T-cell (primary cell): ENCODE measurements at regions not wholly inside any gene's neighbourhood (a gene's known extent, or its start where the extent isn't known, plus 50 kb on each side); places are given as distances from the start of the nearest gene placed in this dataset.

ENCODE experiments used
- ATAC-seq, 4 experiments: fragments of 200-7000 bp in 3 of 4; fragments of 150-1000 bp in 1 of 4; cut with Tn5 transposase; replicated peaks in 1 of 4; 1 replicate in 3 of 4; 2 replicates in 1 of 4; pipeline ENCODE4 v1.10.0; 2021; ENCODE audit warnings: moderate library complexity in 3 of 4, mild to moderate bottlenecking in 2 of 4, moderate number of reproducible peaks in 1 of 4
- CTCF ChIA-PET, 2 donors: fragments of 300-600 bp; sonication (Branson Sonifier 250); formaldehyde crosslinking; loops; one replicate each; lab custom pipeline; 2022; ENCODE audit warnings: antibody characterized with exemption in 2 of 2; lab: Charles Lee
- POLR2A ChIA-PET, 2 donors: fragments of 300-600 bp; sonication (Branson Sonifier 250); formaldehyde crosslinking; loops; one replicate each; lab custom pipeline; 2022; ENCODE audit warnings: antibody characterized with exemption in 2 of 2; lab: Charles Lee
- DNase-seq, 35 experiments: peaks; one replicate each; pipeline versions ENCODE4 v3.0.0 to v3.0.0-alpha.2; 2013 to 2023
- H3K27ac ChIP-seq: one replicate; pipeline ENCODE4 v1.5.1; 2013; ENCODE audit warnings: low read length
- H3K27me3 ChIP-seq, 2 experiments: replicated peaks in 1 of 2; 1 replicate in 1 of 2; 2 replicates in 1 of 2; pipeline versions ENCODE4 v1.6.1 to v1.7.0; 2013; ENCODE audit warnings: low read length in 1 of 2, mixed read lengths in 1 of 2; ENCODE audit not compliant: control insufficient read depth in 2 of 2, insufficient read depth in 2 of 2; ENCODE audit errors: extremely low read depth in 1 of 2
- H3K36me3 ChIP-seq, 2 donors: 1 replicate in 1 of 2; 2 replicates in 1 of 2; pipeline versions ENCODE4 v1.6.1 to v1.7.0; 2013; ENCODE audit warnings: low read length in 1 of 2; ENCODE audit not compliant: control insufficient read depth in 2 of 2, insufficient read depth in 1 of 2; ENCODE audit errors: extremely low read depth in 1 of 2
- H3K4me1 ChIP-seq, 2 experiments: 1 replicate in 1 of 2; 2 replicates in 1 of 2; pipeline versions ENCODE4 v1.6.1 to v1.7.0; 2013; ENCODE audit warnings: low read length in 2 of 2, mixed read lengths in 1 of 2; ENCODE audit not compliant: insufficient read depth in 2 of 2, control insufficient read depth in 1 of 2; ENCODE audit errors: extremely low read depth in 1 of 2
- H3K4me3 ChIP-seq, 2 donors: 1 replicate in 1 of 2; 2 replicates in 1 of 2; pipeline versions ENCODE4 v1.5.1 to v1.7.0; 2013; ENCODE audit warnings: mild to moderate bottlenecking in 2 of 2, low read length in 1 of 2, moderate library complexity in 1 of 2; ENCODE audit not compliant: control insufficient read depth in 1 of 2; ENCODE audit errors: extremely low read depth in 1 of 2
- H3K9me3 ChIP-seq: 2 replicates; pipeline ENCODE4 v1.7.0; 2013
- H3K27ac Mint-ChIP-seq, 2 donors: one replicate each; pipeline ENCODE4 v1.8.0; 2020 to 2021; ENCODE audit warnings: mild to moderate bottlenecking in 2 of 2, mixed read lengths in 2 of 2
- H3K27me3 Mint-ChIP-seq, 2 donors: one replicate each; pipeline ENCODE4 v1.8.0; 2021 to 2022; ENCODE audit warnings: mixed read lengths in 2 of 2
- H3K36me3 Mint-ChIP-seq: one replicate; pipeline ENCODE4 v1.8.0; 2021; ENCODE audit warnings: mixed read lengths
- H3K4me1 Mint-ChIP-seq, 3 donors: one replicate each; pipeline ENCODE4 v1.8.0; 2020 to 2022; ENCODE audit warnings: mixed read lengths in 3 of 3, mild to moderate bottlenecking in 1 of 3
- H3K4me3 Mint-ChIP-seq, 3 donors: one replicate each; pipeline ENCODE4 v1.8.0; 2020 to 2022; ENCODE audit warnings: mild to moderate bottlenecking in 3 of 3, mixed read lengths in 3 of 3, moderate library complexity in 3 of 3
- H3K9me3 Mint-ChIP-seq, 3 donors: one replicate each; pipeline ENCODE4 v1.8.0; 2020 to 2022; ENCODE audit warnings: mixed read lengths in 3 of 3
- WGBS: methylation state at CpG from one replicate; pipeline ENCODE4 v1.1.5; 2013; ENCODE audit warnings: missing lambda C conversion rate; ENCODE audit not compliant: insufficient coverage; 5-methylcytosine and 5-hydroxymethylcytosine counted together

DNA sequence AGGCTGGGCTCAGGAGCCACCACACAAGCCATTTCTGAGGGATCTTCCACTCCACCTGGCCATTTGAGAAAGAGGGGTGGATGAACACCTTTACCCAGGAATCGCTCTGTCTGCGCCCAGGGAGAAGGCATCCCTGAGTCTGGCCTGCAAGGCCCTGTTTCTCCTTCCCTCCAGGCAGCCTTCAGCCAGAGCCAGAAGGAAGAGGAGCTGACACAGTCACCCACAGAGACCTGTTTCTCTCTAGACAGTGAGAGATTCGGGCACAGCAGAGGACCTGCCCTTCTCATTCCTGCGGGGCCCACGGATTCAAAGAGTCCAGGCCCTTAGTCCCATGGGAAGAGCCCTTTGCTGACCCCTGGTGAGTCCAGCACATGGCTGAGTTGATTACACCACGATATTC, 127.5 kb upstream of the TNS3 start:
- H3K4me1 Mint-ChIP-seq, result no peaks in the 10 kb centered on the region
- H3K36me3 ChIP-seq, result no peaks in the 10 kb centered on the region
- DNase-seq, result no peak
- ChIA-PET POLR2A (no interaction called here), CTCF (no interaction called here)
- no peak overlapping the region for H3K4me3 Mint-ChIP-seq
- H3K27me3 Mint-ChIP-seq, result no peaks in the 10 kb centered on the region
- no peaks in the 10 kb centered on the region for H3K9me3 ChIP-seq
- H3K36me3 Mint-ChIP-seq, result no peaks in the 10 kb centered on the region
- H3K27me3 ChIP-seq, result peaks cover 0 to 10% of the 10 kb centered on the region in 2 experiments
- no peaks in the 10 kb centered on the region for H3K4me1 ChIP-seq
- 87% methylated on average over 4 of the region's 6 CpGs for WGBS
- ATAC-seq, result no peak
- no peak overlapping the region for H3K4me3 ChIP-seq
- H3K9me3 Mint-ChIP-seq, result no peaks in the 10 kb centered on the region
- no peak overlapping the region for H3K27ac ChIP-seq
- no peak overlapping the region for H3K27ac Mint-ChIP-seq

DNA sequence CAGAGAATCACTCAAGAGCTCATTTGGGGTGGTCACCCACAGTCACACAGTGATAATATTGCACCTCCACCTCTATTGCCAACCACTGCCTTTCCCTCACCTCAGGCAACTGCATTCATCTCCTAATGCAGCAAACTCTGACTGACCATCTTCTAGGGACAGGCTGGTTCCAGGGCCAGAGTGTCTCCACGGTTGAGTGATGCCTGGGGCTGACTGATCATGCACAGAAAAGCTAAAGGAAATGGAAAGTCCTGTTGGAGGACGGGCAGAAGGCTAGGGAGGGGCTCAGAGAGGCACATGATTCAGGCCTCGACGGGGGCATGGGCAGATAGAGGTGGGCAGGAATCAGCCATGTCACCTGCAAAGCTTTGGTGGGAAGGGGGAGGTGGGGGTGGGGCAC, 127.1 kb upstream of the TNS3 start:
- Mint-ChIP-seq H3K4me1 (no peaks in the 10 kb centered on the region), H3K36me3 (no peaks in the 10 kb centered on the region), H3K4me3 (no peak overlapping the region), H3K27me3 (no peaks in the 10 kb centered on the region), H3K27ac (no peak overlapping the region), H3K9me3 (no peaks in the 10 kb centered on the region)
- no peaks in the 10 kb centered on the region for H3K9me3 ChIP-seq
- peaks cover 0 to 10% of the 10 kb centered on the region in 2 experiments for H3K27me3 ChIP-seq
- no peaks in the 10 kb centered on the region for H3K36me3 ChIP-seq
- H3K4me3 ChIP-seq, result no peak overlapping the region
- 63% methylated on average over 2 of the region's 4 CpGs for WGBS
- ChIA-PET POLR2A (no interaction called here), CTCF (no interaction called here)
- ATAC-seq (no peak), DNase-seq (no peak)
- no peak overlapping the region for H3K27ac ChIP-seq
- H3K4me1 ChIP-seq, result no peaks in the 10 kb centered on the region

DNA sequence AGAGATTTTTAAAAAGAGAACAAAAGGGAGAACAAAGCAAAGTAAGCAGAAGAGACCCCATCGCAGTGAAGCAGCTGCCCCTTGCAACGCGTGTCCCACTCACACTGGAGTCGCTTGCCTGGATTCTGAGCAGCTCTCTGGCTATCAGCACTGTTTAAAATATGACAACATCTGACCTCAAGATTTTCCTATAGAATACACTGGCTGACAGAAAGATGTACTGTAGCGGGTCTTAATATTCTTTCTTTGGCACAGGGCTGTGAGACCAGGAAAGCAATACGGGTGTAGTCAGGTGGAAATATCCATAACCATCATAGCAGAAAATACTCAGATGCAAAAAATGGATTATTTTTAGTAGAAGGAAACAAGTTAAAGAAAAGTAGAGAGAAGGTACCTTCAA, 125.7 kb upstream of the TNS3 start:
- WGBS, result 100% methylated on average over 4 of the region's 6 CpGs
- POLR2A ChIA-PET, result no interaction called here
- Mint-ChIP-seq H3K36me3 (no peaks in the 10 kb centered on the region), H3K4me1 (no peaks in the 10 kb centered on the region), H3K4me3 (no peak overlapping the region), H3K27ac (no peak overlapping the region), H3K9me3 (no peaks in the 10 kb centered on the region), H3K27me3 (peaks cover 0 to 4% of the 10 kb centered on the region in 2 donors)
- no peaks in the 10 kb centered on the region for H3K9me3 ChIP-seq
- peaks cover 0 to 10% of the 10 kb centered on the region in 2 experiments for H3K27me3 ChIP-seq
- ATAC-seq, result no peak
- CTCF ChIA-PET, result no interaction called here
- no peak for DNase-seq
- H3K36me3 ChIP-seq, result no peaks in the 10 kb centered on the region
- H3K27ac ChIP-seq, result no peak overlapping the region
- no peaks in the 10 kb centered on the region for H3K4me1 ChIP-seq
- H3K4me3 ChIP-seq, result no peak overlapping the region

DNA sequence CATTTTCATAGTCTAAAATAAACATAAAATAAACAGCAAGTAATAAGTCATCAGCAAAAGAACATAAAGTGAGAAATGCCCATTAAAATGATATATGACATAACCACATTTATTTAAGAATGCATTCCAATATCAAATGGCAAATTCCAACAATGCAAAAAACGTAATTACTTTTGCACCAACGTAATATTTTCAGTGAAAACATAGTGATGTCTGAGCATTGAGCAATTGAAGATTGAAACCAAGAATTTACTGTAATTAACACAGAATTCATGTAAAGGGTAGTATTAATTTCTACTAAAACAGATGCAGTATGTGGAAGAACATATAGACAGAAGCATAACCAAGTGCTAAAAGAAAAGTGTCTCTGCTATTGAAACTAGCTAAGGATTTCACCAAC, 123.0 kb upstream of the TNS3 start:
- no peaks in the 10 kb centered on the region for H3K4me1 ChIP-seq
- WGBS, result no CpG with 5 or more reads among the region's 2 CpGs
- Mint-ChIP-seq H3K27ac (no peak overlapping the region), H3K9me3 (no peaks in the 10 kb centered on the region), H3K27me3 (peaks cover 0 to 4% of the 10 kb centered on the region in 2 donors), H3K36me3 (no peaks in the 10 kb centered on the region), H3K4me3 (no peak overlapping the region), H3K4me1 (no peaks in the 10 kb centered on the region)
- POLR2A ChIA-PET, result no interaction called here
- DNase-seq (no peak), ATAC-seq (no peak)
- no peak overlapping the region for H3K4me3 ChIP-seq
- no peak overlapping the region for H3K27ac ChIP-seq
- peaks cover 0 to 10% of the 10 kb centered on the region in 2 experiments for H3K27me3 ChIP-seq
- CTCF ChIA-PET, result no interaction called here
- H3K36me3 ChIP-seq, result no peaks in the 10 kb centered on the region
- H3K9me3 ChIP-seq, result no peaks in the 10 kb centered on the region

DNA sequence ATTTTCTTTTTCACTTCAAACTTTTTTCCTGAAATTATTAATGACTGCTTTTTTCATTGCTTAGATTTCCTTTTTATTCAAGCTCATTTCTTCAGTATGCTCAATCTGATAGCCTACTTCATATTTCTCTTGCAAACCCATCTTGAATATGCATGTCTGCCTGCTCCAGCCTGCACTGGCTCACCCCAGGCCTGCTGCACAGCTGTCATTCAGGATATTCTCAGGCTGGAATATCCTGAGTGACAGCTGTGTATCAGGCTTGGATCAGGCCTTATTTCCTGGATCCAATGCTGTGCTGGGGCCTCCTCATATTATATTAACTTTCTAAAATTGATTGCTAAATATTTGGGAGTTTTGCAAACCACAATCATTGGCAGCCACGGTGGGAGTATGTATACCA, 120.2 kb upstream of the TNS3 start:
- ATAC-seq, result no peak
- peaks cover 0 to 4% of the 10 kb centered on the region in 2 donors for H3K27me3 Mint-ChIP-seq
- no peak overlapping the region for H3K4me3 Mint-ChIP-seq
- no peak overlapping the region for H3K27ac ChIP-seq
- no peak overlapping the region for H3K4me3 ChIP-seq
- no peak for DNase-seq
- WGBS, result no CpG with 5 or more reads among the region's 1 CpG
- ChIA-PET CTCF (interaction anchor here in 1 of 2 donors (0.7 kb wide), 1 partner anchor 1481 kb away, joined by 3 read pairs; no protein-coding TSS in a partner anchor), POLR2A (no interaction called here)
- no peaks in the 10 kb centered on the region for H3K9me3 Mint-ChIP-seq
- no peaks in the 10 kb centered on the region for H3K4me1 ChIP-seq
- H3K36me3 ChIP-seq, result no peaks in the 10 kb centered on the region
- no peaks in the 10 kb centered on the region for H3K4me1 Mint-ChIP-seq
- no peak overlapping the region for H3K27ac Mint-ChIP-seq
- H3K27me3 ChIP-seq, result no peaks in the 10 kb centered on the region
- no peaks in the 10 kb centered on the region for H3K9me3 ChIP-seq
- H3K36me3 Mint-ChIP-seq, result no peaks in the 10 kb centered on the region

DNA sequence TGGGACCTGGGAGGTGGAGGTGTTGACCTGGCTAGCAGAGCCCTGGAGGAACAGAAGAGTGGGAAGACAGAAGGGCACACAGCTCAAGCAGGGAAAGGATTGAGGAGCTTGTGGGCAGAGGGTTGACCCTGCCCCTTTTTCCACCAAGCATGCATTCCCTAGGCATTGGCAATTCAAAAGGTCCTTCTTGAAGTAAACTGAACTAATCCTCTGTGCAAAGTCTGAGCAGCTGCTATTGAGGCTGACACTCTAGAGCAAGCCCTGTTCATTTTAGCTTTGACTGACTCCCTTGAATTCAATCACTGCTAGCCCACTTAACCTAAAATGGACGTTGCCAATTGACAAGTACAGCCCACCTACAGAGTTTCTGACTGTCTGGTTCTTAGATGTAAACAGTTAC, 116.5 kb upstream of the TNS3 start:
- DNase-seq (no peak), ATAC-seq (no peak)
- Histone ChIP-seq H3K36me3 (no peaks in the 10 kb centered on the region), H3K27ac (no peak overlapping the region), H3K9me3 (no peaks in the 10 kb centered on the region), H3K4me3 (no peak overlapping the region), H3K27me3 (no peaks in the 10 kb centered on the region), H3K4me1 (no peaks in the 10 kb centered on the region)
- POLR2A ChIA-PET, result no interaction called here
- Mint-ChIP-seq H3K27ac (no peak overlapping the region), H3K27me3 (no peaks in the 10 kb centered on the region), H3K4me1 (no peaks in the 10 kb centered on the region), H3K9me3 (peaks cover 0 to 4% (median 3%) of the 10 kb centered on the region in 3 donors), H3K36me3 (no peaks in the 10 kb centered on the region), H3K4me3 (no peak overlapping the region)
- CTCF ChIA-PET, result no interaction called here
- no CpG with 5 or more reads among the region's 1 CpG for WGBS

DNA sequence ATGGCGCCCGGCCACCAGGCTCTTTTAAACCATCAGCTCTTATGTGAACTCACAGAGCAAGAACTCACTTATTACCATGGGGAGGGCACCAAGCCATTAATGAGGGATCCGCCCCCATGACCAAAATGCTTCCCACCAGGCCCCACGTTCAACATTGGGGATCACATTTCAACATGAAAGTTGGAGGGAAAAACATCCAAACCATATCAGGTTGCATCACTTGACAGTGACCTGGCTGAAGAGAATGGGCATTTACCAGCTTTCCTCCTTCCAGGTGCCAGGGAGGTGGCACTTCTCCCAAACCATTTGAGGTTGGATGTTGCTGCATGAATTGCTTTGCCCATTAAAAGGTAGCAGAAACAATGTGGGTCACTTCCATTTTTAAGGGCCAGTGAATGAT, 115.6 kb upstream of the TNS3 start:
- ATAC-seq (no peak), DNase-seq (no peak)
- no peaks in the 10 kb centered on the region for H3K27me3 ChIP-seq
- no peaks in the 10 kb centered on the region for H3K4me1 Mint-ChIP-seq
- no peaks in the 10 kb centered on the region for H3K9me3 ChIP-seq
- peaks cover 0 to 4% (median 3%) of the 10 kb centered on the region in 3 donors for H3K9me3 Mint-ChIP-seq
- no peak overlapping the region for H3K27ac ChIP-seq
- H3K4me1 ChIP-seq, result no peaks in the 10 kb centered on the region
- ChIA-PET POLR2A (no interaction called here), CTCF (no interaction called here)
- no peaks in the 10 kb centered on the region for H3K36me3 ChIP-seq
- no peak overlapping the region for H3K4me3 Mint-ChIP-seq
- no peak overlapping the region for H3K27ac Mint-ChIP-seq
- H3K4me3 ChIP-seq, result no peak overlapping the region
- no peaks in the 10 kb centered on the region for H3K27me3 Mint-ChIP-seq
- no CpG with 5 or more reads among the region's 4 CpGs for WGBS
- H3K36me3 Mint-ChIP-seq, result no peaks in the 10 kb centered on the region
